Stimulated activated CD4-positive, alpha-beta T cell treated with anti-CD3 and anti-CD28 coated beads, Interleukin-15, amount 100 ng/mL, for 48 hours (primary cell): ENCODE measurements at regions not wholly inside any gene's neighbourhood (a gene's known extent, or its start where the extent isn't known, plus 50 kb on each side); places are given as distances from the start of the nearest gene placed in this dataset.
A peak's percentile ranks its signal among the peaks of the same experiment; 100 is the strongest.

Source experiments
- DNase-seq, 2 donors: peaks; one replicate each; pipeline ENCODE4 v3.0.0-alpha.2; 2020; ENCODE audit warnings: low read depth in 2 of 2

DNA sequence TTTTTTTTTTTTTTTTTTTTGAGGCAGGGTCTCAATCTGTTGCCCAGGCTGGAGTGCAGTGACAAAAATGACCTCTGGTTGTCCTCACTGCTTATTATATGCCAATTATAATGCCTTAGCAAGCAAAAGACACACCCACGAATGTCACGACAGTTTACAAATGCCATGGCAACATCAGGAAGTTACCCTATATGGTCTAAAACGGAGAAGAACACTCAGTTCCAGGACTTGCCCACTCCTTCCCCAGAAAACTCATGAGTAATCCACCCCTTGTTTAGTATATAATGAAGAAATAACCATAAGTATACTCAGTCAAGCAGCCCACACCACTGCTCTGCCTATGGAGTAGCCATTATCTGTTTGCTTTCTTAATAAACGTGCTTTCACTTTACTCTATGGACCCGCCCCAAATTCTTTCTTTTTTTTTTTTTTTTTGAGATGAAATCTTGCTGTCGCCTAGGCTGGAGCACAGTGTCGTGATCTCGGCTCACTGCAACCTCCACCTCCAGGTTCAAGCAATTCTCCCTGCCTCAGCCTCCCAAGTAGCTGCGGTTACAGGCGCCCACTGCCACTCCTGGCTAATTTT is 106.2 kb downstream of the SMIM20 start:
- DNase-seq = peak in 1 of 2 donors; percentile 21

DNA sequence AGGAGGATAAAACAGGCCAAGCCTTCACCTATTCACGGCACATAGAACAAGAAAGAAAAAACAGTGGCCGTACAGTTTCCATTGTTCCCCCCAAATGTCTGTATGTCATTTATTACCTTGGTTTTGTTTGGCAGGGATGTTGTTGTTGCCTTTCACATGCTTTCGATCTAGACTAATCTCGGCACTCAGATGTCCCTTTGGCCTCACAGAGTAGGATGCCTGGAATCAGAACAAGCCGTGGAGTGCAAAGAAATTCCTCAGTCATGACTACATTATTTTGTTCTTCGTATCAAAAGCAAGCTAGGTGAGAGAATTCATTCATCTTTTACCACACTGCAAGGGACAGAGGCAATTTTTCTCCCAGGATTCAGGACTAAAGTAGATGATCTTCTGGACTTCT is 106.9 kb downstream of the SMIM20 start:
- DNase-seq = no peak

DNA sequence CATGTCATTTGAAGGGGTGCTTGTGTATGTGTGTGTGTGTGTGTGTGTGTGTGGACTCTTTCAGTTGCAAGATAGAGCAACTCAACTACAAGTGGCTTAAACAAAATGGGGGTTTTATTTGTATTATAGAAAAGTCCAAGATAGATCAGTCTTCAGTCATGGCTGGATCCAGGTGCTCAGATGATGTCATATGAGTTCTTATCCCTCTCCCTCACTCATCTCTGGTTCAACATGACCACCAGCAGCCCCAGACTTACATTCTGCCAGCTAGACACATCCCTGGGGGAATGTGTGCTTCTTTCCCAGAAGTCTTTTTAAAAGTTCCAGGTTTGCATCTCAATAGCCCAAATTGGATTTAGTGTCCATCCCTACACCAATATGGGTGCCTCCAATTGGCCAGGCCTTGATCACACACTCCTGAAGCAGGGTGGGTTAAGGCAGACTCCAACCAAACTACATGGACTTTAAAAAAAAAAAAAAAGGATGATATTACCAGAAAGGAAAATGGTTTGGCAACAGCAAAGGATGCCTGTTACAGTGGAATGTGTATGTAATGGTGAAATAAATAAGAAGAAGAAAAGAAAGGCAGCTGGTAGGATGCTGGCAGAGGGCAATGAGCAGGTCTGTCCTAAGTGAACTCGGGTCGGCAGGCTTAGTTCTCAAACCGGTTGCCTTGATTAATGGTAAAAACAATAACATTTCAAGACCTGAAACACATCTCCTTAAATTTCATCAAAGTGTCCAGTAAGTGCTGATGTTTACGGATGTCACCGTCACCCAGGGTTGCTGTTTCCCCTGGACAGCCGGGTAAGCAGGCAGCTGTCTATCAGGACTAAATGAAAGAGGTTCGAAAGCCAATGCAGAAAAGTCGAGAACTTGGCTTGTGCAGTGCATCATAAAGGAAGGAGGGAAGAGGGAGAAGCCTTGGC is 107.7 kb downstream of the SMIM20 start:
- no peak for DNase-seq

DNA sequence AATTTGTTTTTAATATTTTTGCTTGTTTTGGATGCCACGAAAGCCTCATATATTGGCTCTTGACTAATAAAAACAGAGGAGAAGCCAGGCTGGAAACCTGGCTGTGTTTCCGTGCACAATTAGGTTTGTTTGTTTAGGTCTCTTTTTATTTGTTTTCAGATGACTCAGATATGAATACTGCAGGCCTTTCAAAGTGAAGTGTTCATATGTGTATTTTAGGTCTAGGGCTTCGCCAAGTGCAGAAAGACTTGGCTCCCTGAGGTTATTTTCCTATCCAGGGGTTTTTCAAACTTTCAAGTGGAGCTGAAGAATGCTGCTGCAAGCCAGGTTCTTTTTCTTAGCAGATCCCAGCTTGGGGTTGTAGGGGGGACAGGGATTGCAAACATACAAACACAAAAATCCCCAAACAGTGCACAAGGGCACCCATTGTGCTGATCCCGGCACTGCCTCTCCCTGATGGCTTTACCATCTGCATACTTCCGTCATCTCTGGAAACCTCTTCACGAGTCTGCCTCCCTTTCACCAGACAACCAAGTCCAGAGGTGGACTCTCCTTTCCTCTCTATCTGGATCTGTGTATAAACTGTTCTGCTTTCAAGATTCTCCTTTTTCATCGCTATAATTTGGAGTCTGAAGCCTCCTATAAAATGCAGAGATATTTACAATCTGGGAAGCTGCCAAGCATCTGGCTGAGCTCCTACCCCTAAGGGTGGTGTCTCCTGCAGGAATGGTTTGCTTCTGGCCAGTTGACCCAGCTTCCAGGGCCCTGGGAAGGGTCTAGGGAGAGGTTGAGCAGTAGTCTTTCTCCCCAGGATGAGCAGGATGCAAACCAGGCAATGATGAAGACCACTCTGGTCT is 108.6 kb downstream of the SMIM20 start:
- no peak for DNase-seq

DNA sequence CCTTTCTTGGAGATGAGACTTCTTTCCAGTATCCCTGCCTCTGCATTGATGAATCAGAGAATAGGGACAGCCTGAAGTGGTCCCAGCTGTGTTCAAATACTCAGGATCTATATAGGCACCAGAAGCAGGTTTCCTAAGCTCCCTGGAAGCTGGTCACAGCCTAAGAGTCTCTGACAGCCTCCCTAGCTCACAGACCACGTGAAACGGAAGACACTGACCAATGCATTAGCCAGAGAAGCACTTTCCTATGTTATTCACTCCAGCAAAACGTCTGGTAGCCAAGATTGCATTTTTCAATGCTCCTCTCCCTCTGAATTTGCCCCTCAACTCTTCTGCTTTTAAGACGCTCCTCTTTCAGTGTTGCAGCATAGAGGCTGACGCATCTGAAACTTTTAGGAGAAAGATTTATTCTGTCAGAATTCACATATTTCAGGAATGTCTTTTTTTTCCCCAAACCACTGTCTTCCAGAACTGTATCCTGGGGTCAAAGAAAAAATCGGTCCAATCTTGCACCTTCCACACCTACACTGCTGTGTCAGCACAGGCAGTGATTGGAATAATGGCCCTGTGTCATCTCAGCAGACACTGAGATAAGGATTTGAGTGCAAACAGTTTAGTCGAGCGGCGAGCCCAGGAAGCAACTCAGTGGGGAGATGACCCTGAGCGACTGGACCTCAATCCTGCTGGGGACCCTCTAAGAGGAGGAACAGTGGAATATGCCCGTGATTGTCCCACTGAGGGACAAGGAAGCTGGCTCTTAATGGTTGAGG is 109.4 kb downstream of the SMIM20 start:
- no peak for DNase-seq

DNA sequence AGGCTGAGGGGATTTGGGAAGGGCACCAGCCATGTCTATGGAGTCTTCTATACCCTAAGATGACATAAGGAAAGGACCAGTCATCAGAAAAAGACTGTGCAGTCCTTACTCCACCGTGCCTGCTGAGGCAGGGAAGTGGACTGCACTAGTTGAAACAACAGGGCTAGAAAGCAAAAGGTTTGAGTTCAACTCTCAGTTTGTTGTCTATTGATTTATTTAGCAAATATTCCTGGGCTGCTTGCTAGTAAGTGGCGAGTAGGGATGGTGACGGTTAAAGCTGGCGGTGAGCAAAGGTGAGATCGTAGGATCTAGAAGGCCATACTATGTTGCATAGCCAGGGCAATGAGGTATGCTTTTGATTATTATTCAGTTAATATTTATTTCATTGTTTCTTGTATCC is 110.1 kb downstream of the SMIM20 start:
- no peak for DNase-seq

DNA sequence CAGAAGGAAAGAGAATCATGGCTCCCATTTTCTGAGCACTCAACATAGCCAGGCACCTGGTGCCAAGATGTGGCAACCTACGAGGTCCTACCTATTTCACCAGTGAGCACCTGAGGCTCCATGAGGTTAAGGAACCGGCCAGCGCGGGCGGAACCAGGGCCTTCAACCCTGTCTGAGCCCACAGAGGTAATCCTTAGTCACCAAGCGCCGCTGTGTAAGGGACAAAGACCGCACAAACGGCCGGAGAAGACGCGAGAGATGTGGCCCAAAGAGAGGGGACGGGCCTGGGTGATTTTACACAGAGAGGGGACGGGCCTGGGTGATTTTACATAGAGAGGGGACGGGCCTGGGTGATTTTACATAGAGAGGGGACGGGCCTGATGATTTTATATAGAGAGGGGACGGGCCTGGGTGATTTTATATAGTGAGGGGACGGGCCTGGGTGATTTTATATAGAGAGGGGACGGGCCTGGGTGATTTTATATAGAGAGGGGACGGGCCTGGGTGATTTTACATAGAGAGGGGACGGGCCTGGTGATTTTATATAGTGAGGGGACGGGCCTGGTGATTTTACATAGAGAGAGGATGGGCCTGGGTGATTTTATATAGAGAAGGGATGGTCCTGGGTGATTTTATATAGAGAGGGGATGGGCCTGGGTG is 114.2 kb downstream of the SMIM20 start:
- no peak for DNase-seq

DNA sequence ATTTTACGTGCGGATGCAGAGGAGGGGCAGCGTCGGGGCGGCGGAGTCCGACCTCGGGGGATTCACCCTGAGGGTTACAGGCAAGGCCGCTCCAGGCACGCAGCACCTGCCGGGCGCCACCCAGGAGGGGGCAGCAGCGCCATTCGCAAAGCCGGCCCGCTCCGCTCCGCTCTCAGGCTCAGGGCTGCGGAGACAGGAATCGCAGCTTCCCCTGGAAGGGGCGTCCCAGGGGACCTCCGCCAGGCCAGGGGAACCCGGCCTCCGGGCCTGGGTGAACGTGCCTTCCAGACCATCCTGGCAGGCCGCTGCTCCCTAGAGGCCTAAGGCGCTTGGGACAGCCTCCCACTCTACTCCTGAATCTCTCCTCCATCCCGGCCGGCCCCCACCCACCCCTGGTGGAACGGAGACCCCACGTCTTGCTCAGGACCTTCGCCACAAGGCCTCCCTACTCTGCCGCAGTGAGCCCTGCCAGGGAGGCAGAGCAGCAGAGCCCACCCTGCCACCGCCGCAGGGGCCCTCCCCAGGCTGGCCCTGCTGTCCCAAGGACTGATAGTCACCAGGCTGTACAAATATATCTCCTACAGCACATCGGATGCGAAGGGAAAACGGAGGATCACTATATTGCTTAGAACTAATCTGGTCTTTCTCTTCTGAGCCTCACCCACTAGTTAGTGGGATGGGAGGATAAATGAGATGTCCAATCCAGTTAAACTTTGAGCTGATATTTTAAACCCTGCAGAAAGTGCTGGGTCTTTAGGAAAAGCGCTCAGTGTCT is 115.0 kb downstream of the SMIM20 start:
- DNase-seq = peak; percentile 61 to 75

DNA sequence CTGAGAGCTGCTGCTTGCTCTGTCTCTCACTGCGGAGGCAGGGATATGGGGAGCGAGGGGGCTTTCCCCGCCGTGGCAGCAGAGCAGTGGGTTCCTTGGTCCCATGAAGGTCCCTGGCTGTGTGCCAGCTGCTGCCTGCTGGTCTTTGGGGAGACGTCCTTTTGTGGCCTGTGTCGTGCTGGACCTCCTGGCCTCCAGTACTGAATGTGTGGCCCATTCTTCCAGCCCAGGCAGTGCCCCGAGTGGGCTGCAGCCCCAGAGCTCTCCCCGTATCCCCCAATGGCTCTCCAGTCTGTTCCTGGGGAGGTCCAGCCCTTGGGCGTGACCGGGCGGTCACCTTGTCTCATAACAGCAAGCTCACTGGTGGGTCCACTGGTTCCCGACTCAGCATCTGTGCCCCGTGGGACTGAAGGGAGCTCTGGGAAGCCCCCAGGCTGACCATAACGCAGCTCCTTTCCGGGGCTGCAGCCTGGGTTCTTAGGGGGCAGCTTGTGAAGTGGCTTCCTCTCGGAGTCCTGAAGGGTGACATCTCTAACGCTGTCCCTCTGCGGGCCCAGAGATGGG is 115.6 kb downstream of the SMIM20 start:
- DNase-seq = no peak

DNA sequence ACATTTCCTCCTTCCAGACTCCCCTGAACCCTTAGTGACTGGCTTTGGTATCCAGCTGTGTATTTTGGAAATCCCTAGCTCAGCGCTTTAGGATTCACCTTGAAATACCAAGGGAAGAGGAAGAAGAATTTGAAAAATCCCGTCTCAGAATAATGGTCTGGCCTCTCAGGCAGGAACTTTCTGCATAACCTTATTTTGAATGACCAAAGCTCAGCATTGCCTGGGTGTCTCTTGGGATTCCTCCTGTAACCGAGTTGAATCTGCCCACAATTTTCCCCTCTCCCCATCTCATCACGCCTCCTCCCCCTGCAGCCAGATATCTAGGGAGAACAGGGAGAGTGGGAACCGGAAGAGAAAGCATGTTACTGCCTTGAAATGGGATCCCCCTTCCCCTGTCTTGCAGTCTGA is 116.2 kb downstream of the SMIM20 start:
- no peak for DNase-seq

DNA sequence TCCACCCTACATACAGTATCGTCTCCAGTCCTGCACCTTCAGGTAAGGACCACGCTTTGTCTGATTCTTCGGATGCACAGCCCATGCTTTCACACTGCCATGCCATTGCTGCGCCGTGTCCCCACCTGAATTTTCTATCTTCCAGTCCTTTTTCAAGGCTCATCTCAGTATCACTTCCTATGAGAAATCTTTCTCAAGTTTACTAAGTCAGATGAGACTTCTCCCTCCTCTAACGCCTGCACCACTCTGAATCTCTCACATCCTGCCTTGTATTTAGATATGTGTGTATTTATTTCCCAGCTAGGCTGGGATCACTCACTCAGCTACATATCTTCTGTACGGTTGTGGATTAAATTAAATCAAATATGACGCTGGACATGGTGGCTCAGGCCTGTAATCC is 116.8 kb downstream of the SMIM20 start:
- DNase-seq = no peak

DNA sequence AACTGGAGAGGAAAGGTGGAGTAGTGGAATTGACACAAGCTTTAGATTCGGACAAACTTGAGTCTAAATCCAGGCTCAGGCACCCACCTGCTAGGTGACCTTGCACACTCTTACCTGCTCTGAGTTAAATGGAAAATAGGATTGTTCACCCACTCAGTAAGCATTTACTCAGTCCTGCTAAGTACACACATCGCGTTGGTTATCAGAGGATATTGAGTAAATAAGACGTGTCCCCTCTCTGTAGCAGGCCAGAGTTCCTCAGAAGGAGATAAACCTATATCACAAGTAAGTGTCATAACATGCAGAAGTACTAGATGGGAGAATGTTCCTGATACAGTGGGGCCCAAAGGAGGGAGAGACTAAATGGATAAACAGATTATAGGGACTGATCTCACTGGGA is 117.7 kb downstream of the SMIM20 start:
- DNase-seq = no peak

DNA sequence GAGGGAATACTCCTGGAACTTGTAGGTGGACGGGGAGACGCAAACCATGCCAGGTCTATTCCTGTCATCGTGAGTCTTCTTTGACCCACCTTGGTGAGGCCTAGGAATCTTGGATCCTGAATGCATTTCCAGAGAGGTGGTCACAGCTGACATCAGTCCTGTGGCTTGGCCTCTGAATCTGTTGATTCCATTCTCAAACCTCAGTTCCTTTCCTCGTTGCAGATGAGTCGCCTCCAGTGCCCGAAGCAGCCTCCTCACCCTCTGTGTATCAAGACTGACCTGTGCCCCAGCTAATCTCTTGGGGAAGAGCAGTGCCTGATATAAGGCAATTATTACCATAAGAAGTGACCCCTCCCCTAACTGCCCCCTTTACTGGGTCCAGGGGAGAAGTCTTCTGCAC is 118.1 kb downstream of the SMIM20 start:
- DNase-seq = no peak

DNA sequence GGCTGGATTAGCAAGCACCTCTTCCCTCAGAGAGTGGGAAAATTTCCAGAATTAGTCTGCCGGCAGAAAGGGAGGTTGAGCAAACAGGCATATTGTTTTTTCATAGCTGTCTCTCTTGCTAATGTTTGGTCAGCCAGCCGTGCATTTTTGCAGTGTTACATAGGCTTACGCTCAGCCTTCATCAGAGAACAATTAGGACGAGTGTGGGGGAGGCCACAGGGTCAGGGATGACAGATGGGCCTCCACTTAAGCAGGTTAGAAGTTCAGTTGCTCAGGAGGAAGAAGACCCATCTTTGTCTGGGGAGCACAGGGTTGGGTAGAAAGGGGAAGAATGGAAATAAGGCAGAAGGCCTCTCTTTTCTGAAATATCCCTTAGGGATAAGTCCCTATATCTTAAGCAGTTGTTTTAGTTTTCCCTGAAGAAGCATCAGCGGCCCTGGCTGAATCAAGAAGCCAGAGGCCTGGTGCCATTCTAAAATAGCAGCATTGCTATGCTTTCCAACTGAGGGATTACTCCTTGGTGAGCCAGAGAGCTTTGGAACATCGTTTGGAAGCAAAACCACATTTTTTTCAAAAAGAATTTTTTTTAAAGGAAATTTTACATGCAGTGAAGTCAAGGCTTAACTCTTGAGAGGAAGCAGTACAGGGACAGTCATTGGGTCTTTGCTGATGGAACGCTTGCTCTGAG is 118.8 kb downstream of the SMIM20 start:
- no peak for DNase-seq

DNA sequence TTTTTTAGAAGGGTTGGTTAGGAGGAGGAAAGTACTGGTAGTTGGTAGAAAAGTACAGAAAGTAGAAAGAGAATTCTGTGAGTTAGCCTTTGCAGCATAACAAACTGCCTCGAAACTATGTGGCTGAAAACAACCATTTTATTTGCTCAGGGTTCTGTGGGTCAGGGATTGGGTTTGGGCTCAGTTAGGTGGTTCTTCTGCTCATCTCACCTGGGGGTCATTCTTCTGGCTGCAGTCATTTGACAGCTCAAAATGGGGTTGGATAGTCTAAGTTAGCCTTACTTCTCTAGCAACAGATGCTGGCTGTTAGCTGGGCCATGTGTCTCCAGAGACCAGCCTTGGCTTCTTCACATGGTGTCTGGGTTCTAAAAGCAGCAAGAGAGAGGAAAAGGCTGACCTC is 119.4 kb downstream of the SMIM20 start:
- DNase-seq = no peak

DNA sequence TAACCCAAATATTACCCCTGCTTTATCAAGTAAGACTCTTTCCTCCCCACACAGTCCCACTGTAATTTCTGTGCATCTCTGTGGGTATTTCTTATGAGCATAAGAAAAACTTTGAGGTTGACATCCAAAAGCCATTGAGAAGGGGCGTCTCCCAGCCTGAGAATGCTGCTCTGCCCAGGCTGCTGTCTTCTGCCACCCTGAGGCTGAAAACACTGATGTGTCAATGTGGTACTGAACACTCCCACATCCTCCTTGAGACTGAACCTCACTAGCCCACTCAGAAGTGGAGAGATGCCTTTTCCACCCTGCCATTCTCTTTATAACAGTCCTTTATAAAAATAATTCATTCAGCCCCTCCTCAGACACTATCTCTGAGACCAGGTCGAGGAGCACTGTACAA is 120.8 kb downstream of the SMIM20 start:
- no peak for DNase-seq

DNA sequence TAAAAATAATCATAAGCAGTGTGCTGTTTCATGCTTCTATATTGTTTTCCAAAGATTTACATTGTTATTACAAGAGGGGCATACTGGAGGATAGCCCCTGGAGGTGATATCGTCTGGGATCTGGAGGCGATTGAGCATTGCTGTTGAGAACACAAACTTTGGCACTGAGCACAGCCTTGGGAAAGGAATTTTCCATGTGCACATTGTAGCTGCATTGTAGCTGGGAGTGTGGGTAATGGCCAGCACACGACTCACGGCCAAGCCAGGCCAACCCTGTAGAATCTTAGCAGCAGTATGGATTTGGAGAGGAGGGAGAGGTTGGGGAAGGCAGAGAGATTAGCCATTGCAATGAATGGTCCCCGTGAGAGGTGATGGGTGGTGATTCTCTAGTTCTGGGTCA is 121.9 kb downstream of the SMIM20 start:
- no peak for DNase-seq

DNA sequence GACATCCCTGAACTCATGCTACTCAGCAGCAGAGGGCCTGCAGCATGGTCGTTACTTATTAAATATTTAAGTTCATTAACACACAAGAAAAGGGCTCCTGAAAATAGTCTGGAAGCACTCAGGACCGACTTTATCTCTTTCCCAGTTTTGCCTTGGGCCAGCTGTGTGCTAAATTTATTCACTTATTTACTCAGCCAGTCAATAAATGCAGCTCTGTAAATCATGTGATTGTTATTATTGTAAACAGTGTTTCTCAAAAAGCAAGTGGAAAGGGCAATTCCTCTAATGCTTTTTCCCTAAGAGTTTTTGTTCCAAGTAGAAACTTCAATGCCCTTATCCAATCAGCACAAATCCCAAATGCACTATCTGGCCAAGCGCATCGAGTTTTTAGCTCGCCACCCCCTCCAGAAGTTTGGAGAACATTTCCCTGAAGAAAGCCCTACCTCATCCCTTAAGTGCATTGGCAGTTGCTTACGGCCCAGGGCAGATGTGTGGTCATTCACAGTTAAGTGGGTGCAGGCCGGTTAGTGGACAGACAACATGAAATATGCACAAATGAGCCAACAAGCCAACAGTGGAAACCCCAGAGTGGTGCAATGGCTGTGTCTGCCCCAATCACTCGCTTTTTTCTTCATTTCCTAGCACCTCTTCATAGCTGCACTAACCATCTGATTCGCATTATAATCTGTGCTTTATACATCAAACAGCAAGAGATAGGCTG is 125.8 kb downstream of the SMIM20 start:
- no peak for DNase-seq

DNA sequence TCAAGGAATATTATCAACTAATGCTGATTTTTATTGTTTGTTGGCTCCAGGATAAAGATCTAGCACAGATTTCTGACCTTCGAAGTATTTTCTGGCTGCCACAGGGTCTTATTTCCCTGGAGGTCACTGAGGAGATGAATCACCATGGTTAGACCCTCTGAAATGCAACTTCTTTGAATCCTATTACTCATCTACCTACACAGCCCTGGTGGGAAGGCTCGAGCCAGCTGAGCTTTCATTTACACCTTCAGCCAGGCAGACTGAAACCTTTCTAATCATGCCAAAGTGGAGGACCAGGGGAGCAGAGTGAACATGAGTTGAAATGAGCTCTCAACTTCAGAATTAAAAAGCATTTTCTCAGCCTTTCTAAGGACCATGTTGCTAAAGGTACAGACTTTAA is 130.5 kb downstream of the SMIM20 start:
- no peak for DNase-seq
